ENCODE measurements at regions not wholly inside any gene's neighbourhood (a gene's known extent, or its start where the extent isn't known, plus 50 kb on each side); places are given as distances from the start of the nearest gene placed in this dataset.

- DNase-seq (ENCODE audit: low read depth) = no peak
Measured at GRCh38 chr16:48829336-48830310, 219.6 kb upstream of the N4BP1 start.

- no peak for DNase-seq (ENCODE audit: low read depth)
Measured at GRCh38 chr16:48824271-48824670, 214.3 kb upstream of the N4BP1 start.

DNA sequence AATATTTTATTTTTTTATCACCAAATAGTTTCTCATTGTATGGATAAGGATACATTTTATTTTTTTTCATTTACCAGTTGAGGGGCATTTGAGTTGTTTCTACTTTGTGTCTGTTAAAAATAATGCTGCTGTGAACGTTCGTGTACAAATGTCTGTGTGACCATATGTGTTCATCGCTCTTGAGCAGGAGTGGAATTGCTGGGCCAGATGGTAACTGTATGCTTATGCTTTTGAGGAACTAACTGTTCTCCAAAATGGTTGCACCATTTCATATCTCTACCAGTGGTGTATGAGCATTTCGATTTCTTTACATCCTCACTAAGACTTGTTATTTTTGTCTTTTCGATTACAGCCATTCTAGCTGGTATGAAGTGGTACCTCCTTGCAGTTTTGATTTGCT lies 212.5 kb upstream of the N4BP1 start:
- DNase-seq (ENCODE audit: low read depth) = no peak

DNA sequence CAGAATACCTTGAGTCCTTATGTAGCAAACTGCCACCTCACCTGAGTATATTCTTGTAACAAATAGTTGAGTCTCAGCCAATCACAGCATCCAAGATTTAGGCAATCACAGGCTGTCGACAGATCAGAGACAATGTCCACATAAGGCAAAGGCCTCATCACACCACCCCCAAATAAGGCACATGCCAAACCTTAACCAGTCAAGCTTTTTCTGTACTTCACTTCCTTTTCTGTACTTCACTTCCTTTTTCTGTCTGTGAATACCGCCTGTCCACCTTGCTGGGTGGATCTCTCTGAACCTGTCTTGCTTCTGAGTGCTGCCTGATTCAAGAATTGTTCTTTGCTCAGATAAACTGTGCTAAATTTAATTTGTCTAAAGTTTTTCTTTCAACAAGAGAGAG lies 210.4 kb upstream of the N4BP1 start:
- DNase-seq (ENCODE audit: low read depth) = no peak

- no peak for DNase-seq (ENCODE audit: low read depth)
Measured at GRCh38 chr16:48818257-48818656, 208.3 kb upstream of the N4BP1 start.

DNA sequence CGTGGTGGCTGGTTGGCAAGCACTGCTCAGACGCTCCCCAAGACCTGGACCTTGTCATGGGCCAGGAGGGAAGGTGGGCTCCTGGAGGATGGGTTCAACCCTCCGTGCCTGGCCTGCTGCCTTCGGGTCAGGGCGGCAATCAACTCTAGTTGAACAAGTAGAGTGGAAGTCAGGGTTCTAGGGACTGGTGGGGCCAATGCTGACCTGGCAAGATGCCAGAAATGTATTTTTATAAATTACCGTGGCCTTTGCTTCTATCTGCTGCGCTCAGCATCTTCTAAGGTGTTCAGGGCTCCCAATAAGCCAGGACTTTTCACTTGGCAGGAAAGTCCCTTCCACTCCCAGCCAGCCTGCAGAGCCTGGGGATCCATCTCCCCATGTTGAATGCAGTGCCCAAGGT lies 207.1 kb upstream of the N4BP1 start:
- no peak for DNase-seq (ENCODE audit: low read depth)

DNA sequence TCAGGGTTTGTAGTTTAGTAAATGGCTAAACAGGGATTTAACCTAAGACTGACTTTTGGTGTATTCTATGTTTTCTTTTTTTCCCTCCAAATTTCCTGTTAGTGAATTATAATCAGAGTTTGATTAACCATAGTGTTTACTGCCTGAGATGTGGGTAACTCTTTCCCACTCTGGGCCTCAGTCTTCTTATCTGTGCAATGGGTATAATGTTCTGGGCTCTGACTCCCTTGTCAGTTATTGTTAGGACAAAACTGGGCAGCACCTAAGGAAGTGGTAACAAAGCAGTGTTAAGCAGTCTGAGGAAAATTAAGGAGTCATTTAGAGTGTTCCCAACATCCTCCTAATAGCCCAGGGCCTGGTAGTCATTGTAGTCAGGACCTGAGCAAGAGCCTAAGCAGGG lies 206.4 kb upstream of the N4BP1 start:
- DNase-seq (ENCODE audit: low read depth) = no peak

DNA sequence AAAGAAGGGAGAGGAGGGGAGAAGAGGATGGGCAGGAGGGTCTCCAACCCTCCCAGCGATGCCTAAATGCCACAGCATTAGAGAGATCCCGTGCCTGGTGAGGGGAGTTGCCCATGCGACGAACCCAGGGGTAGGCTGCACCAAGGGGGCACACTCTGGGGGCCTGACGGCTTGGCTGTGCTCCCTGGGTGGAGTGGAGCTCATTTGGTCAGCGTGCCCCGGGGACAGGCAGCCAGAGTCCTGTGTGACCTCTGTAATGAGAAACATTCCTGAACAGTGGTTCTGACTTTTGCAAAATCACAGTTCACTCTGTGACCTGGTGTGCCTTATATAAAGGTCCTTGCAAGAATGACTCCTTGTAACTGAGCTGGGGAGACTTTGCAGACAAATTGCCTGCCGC lies 205.0 kb upstream of the N4BP1 start:
- DNase-seq (ENCODE audit: low read depth) = no peak

DNA sequence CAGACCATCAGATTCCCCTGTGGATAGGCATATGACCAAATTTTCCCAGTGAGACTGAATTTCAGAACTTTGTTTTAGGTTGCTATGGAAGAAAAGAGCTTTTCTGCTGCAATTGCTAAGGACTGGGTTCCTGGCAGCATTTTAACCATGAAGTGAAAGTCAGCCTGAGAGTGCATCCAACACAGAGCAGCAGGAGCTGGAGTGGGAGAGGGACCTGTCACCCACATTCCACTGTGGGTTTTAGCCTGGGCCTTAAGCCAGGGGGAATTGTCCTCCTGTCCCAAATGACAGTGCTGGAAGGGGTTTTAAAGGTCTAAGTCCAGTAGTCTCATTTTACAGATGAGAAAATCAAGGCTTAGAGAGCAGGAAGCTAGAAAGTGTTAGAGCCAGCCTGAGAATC lies 203.5 kb upstream of the N4BP1 start:
- DNase-seq (ENCODE audit: low read depth) = no peak

- DNase-seq (ENCODE audit: low read depth) = no peak
Measured at GRCh38 chr16:48812856-48813255, 202.9 kb upstream of the N4BP1 start.

GRCh38 chr16:48811478-48811877 lies 201.5 kb upstream of the N4BP1 start:
- DNase-seq (ENCODE audit: low read depth) = no peak

- DNase-seq (ENCODE audit: low read depth) = no peak
Measured at GRCh38 chr16:48810803-48811453, 200.9 kb upstream of the N4BP1 start.

DNA sequence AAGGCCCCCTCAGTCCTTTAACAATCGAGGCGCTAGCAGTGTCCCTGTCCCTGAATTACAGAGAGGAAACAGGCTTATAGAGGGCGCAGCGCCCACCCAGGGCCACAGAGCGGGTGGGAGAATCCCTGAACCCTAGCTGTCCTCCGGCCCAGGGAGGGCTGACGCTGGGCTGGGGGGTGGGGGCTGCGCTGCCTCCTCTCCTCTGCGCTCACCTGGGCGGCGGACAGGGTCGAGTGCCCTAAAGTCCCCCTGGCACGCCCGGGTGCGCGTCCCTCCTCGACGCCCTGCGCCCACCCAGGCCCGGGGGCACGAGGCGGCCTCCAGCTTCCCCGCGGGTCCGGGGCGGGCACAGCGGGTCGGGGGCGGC lies 200.4 kb upstream of the N4BP1 start:
- DNase-seq (ENCODE audit: low read depth) = no peak

- DNase-seq (ENCODE audit: low read depth) = no peak
Measured at GRCh38 chr16:48790151-48790550, 180.2 kb upstream of the N4BP1 start.

DNA sequence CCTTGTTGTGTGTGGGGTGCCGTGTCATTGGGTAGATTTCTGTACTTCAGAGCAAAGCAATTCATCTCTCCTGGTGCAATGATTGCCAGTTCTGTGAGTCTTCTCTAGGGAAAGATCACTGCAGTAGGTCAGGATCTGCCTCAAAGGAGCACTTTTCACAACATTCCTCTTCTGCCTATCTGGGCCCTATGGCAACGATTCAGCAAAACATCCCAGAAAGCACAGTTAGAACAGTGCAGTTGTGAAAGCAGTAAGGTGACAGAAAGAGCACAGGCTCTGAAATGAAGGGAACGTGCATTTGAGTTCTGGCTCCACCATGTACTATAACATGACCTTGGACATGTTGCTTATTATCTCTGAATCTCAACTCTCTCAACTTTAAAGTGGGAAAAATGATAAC lies 178.5 kb upstream of the N4BP1 start:
- no peak for DNase-seq (ENCODE audit: low read depth)

DNA sequence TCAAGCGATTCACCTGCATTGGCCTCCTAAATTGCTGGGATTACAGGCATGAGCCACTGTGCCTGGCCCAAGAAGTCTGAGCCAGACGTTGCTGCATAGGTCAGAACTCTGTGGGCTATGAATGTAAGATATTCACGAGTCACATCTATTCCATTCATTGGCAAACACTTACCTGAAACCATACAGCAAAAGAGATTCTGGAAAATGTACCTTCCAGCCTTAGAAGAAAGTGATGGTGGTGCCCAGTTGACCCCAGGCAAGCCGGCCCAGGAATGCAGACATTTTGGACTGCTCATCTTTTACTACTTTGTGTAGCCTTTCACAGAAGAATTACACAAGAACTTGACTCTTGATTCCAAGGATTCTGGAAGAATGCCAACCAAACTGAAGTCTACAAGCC lies 135.6 kb upstream of the N4BP1 start:
- no peak for DNase-seq (ENCODE audit: low read depth)

DNA sequence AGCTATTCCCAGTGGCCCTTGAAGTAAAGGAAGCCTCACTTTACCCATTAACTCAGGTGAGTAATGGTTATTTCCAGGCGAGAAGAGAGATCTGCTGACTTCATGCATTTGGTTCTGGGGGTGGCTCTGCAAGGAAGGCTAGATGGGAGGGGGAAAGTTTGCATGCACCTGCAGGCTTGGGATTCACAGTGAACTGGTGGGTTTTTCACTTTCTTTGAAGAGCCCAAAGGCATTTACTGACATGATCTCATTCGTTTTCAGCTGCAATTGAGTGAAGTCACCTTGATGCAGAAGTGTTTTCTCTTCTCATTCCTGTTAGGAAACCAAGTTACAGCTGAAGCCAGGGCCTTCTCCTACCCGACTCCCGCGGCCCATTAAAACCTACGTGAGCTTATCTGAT lies 131.0 kb upstream of the N4BP1 start:
- DNase-seq (ENCODE audit: low read depth) = no peak

DNA sequence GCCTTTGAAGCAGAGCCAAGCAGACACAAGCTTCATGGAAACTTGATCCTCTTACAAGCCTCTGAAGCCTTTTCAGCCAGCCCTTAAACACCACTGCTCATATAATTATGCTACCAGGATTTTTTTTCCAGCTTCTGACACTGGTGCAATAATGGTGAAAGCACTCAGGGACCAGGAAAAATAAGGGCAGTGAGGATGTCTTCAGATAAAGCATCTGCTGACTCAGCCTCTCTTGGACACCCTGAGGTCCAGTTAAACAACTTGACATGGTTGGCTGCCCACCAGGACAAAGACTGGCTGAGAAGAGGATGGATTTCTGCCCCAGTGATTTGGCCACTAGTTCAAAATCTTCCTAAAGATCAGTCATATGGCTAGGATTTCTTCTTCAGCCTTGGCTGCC lies 124.2 kb upstream of the N4BP1 start:
- DNase-seq (ENCODE audit: low read depth) = no peak

- no peak for DNase-seq (ENCODE audit: low read depth)
Measured at GRCh38 chr16:48704710-48705109, 94.7 kb upstream of the N4BP1 start.

DNA sequence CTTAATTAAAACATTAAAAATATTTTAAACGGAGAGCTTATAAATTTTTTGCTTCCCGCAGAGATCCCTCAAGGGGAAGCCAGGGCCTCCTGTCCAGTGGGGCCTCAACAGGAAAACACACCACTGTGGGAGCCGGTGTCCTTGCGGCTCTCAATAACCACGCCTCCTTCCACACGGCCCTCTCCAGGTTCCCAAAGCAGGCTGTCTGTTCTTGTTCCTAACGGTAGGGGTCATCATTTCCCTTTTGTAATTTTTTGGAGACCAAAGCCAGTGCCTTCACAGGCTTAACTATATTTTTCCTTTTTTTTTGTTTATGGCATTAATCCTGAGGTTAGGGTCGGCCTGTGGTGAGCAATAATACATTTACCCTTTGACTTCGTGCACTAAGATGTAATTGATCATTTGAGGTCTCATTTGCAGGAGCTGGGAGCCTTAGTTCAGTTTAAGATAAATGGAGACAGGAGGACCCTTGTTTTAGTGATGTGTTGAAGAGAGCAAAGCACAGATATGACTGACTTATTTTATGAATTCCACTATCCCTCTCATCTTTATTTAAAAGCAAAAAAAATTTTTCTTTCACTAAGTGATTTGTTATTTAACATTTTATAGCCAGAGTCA lies 77.5 kb upstream of the N4BP1 start:
- peak; percentile 41 for DNase-seq (ENCODE audit: low read depth)

GRCh38 chr16:48684148-48684547 lies 74.2 kb upstream of the N4BP1 start:
- no peak for DNase-seq (ENCODE audit: low read depth)

GRCh38 chr16:48682971-48683370 lies 73.0 kb upstream of the N4BP1 start:
- DNase-seq (ENCODE audit: low read depth) = no peak

DNA sequence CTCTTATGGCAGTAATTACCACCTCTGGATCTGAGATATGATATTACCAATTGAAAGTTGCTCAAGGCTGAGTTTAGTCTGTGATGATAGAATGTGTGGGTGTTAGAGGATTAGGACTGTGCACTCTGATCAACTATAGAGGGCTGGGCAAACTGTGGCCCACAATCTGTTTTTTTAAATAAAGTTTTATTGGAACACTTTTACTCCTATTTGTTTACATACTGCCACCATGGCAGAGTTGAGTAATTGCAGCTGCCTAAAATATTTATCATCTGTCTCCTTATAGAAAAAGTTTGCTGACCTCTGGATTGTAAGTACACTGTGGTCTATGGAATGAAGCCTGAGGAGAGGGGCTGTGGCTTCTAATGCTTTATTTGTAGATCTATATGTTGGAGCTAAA lies 71.5 kb upstream of the N4BP1 start:
- no peak for DNase-seq (ENCODE audit: low read depth)
